GM19372 (cell line): ENCODE measurements at regions not wholly inside any gene's neighbourhood (a gene's known extent, or its start where the extent isn't known, plus 50 kb on each side); places are given as distances from the start of the nearest gene placed in this dataset.
"Not testable (repeated sequence)": the region's sequence is repeated elsewhere in the genome, so short reads cannot be mapped to it uniquely, and the experiment has no call there.

Experiments used
- ATAC-seq: cut with Tn5 transposase; IDR thresholded peaks from one replicate; pipeline ENCODE4 v1.9.1; 2021; ENCODE audit warnings: mild to moderate bottlenecking, low read depth, moderate library complexity; ENCODE audit not compliant: unreplicated experiment

DNA sequence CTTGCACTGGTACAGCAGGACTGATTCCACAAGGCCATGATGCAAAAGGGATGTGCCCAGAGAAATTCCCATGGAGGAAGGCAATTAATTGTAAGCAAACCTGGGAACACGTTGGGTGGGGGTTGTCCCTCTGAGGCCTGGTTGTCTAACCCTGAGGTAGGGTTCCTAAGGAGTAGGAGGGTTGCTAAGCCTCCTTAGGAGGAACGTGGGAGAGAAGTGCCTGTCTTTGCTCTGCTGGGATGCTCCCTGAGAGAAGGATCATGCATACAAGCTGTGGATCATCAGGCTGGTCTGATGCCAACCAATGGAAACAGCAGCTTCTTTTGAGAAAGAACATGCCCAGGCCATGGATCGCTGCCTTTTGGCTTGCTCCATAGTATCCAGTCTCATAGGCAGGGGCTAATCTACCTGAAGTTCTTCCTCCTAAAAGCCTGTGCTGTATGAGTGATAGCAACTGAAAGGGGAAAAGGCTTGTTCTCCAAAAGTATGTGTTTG is 203.7 kb upstream of the NPVF start:
- no peak for ATAC-seq

DNA sequence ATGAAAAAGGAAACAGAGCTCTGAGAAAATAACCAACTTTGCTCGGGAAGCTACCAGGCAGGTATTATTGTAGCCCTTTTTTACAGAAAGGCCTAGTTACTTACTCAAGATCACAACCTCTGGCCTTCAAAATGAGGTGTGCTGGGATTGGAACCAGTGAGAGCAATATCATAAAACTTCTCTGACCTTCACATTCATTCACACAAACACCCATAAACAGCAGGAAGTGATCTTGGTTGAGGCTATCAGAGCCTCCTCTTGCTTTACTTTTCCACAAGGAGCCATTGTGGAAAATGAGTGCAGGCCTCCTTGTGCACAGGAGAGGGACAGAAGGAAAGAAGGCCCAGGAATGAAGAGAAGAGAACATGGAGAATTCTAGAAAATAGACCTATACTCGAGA is 204.5 kb upstream of the NPVF start:
- no peak for ATAC-seq

DNA sequence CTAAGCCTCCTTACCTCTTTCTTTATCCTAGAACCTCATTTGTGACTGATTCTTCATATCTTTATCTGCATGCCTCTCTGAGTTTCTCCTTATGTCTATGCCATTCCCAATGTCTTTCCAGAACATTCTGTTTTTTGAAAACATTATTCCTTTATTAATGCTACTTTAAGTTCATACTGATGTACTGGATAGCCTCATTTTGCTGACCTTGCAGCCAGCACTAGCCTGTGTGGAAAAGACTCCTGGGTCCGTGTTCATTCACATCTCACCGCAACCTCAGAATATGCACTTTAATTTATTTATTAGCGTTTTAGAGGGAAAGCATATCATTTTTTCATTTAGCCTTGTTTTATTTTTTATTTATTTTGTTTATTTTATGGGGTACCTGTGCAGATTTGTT is 208.1 kb upstream of the NPVF start:
- ATAC-seq, result no peak

DNA sequence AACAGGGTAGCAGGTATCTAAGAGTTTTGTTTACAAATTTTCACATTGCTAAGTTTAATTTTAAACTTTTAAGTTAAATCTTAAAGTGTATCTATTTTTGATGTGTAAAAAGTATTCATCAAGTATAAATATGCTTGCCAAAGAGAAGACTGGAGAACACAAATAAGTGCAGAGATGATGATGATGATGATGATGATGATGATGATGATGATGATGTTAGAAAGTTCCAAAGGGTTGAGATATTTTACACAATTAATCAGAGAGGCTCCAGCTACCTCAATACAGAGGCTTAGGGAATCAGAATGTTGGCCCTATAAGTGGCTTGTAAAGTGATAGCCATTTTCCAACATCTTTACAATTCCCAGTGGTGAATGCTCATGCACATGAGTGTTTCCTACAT is 209.0 kb upstream of the NPVF start:
- no peak for ATAC-seq

DNA sequence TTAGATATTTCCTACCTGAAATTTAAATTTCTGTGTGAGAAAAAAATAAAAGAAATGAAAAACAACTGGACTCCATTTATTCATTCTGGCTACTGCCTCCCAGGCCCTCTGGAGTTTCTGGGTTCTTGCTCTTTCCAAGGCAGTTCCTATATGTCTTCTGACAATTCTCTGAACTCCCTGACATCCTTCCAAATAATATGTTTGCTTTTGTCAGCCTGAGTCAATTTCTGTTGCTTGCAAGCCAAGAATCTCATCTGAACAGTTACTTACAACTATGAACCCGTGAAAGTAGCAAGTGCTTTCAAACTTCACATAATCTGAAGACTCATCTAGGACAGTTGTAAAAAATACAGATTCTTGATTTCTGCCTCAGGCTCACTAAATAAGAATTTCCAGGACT is 216.7 kb upstream of the NPVF start:
- ATAC-seq, result no peak

DNA sequence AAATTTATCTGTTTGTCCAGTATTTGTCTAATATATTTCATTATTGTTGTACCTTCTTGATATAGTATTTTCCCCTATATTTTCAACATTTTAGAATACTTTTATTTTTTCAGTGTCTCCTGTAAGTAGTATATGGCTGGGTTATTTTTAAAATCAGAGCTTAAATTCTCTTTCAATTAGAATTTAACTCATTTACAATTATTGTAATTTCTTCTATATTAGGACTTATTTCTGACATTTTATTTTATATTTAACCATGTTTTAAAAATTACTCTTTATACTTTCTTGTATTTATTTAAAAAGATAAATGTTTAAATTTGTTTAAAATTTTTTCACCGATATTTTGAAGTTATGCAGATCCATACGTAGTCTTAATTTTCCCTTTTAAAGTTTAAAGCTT is 220.0 kb upstream of the NPVF start:
- ATAC-seq, result no peak

DNA sequence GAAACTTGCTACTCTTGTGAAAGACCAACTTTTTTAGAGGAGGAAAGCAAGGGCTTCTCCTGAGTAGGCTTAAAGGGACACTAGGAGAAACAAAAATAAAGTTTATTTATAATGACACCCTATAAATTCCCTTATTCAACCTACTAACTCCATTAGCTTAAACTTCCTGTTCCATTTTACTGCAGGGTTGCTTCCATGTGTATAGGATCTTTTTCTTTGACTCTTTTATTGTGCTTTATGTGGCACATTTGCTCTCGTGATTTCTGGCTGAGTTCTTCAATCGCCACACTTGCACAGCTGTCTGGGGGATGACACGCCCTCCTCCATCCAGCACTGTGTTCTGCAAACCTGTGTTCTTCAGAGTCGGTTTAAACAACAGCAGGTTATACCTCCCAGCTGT is 225.7 kb upstream of the NPVF start:
- no peak for ATAC-seq

DNA sequence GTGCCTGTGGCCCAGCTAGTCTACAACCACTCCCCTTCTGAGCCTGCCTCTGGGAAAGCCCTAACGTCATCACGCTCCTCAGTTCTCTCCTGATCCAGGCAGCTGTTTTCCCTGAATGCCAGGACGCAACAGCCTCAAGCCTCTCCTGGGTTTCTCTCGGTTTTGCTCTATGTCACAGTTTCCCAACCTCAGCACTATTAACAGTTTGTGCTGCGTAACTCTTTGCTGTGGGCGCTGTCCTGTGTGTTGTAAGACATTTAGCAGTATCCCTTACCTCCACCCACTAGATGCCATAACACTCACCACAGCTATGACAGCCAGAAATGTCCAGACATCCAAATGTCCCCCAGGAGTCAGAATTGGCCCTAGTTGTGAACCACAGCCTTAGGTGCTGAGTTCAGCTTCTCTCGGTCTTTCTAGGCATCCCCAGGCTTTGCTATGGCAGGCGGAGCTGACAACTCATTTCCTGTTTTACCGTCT is 226.3 kb upstream of the NPVF start:
- no peak for ATAC-seq

DNA sequence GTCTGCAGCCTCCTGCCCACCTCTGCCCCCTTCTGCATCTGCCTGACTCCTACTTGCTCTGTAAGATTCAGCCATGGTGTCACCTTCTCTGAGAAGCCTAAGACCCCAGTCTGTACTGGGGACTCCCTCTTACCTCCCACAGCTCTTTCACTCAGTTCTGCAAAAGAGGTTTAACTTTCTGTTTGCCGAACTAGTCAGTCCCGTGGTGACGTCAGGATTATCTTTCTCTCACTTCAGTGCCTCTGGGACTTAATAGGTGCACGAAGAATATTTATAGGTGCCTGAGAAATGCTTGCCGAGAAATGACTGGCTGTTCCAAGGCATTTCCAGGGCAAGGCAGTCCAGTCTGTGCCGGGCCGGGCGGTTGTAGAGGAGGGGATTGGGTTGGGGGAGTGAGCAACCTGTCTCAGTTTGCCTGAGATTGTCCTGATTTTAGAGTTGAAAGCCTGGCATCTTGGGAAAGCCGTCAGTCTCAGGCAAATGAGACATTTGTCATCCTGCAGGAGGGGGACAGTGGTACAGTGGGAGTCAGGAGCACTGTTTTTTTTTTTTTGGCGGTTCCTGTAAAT is 227.5 kb upstream of the NPVF start:
- no peak for ATAC-seq

DNA sequence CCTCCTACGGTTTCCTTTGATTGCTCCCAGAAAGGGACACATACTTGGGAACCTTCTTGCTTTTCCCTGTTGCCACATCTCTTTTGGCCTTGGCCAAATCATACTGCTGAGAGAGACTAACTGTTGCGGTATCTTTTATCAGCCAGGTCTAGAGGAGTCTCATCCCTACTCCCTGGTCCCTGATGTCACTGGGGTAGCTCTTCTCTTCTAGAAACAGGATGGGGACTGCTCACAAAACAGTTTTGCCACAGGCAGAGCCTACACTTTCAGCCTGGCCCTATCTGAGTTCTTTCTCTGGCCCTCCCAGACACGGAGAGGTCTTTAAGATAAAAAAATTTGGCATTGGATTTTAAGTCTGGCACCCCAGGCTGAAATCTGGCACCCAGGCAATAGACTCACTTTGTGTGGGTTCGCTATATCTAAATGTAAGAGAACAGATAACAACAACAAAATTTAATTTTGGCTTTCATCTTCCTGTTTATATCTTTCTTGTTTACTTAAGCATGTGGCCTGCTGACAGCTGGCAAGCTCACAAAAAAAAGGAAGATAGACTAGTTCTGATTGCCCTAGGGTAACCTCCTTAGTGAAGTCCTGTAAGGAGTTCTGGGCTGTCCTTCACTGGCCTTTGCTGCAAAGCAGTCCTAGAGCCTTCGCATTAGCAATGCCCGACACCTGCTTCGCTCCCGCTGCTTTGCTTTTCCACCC is 228.3 kb upstream of the NPVF start:
- ATAC-seq, result no peak

DNA sequence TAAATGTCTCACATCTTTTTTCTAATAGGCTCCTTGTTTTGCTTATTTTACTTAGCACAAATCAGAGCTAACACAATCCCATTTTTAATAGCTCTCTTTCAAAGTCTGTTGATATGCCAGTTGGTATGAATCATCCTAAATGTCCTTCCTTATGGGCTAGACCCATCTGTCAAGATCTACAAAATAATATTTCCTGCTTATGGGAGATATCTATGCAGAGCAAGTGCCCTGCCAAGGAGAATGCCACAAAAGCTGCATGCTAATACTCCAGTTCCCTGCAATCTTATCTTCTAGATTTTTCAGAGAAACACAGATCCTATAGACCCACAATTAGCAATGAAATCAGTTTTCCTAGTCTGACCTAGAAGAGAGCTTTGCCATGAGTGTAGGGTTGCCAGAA is 230.8 kb upstream of the NPVF start:
- ATAC-seq, result no peak

DNA sequence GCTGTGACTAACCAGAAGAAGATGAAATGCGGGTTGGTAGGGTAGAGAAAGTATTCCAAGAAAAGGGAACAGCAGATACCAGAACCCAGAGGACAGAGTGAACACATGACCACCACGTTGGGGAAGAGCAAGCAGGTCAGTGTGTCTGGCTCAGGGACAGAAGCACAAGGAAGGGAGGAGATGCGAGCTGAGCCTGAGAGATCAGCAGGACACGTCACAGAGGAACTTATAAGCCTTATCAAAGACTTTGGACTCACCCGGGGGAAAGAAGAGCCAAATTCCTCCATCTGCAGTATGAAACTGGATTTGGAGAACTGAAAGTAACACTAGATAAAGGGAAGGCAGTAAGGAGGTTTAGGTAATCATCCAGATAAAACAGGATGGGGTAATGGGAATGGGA is 232.1 kb upstream of the NPVF start:
- ATAC-seq, result no peak

DNA sequence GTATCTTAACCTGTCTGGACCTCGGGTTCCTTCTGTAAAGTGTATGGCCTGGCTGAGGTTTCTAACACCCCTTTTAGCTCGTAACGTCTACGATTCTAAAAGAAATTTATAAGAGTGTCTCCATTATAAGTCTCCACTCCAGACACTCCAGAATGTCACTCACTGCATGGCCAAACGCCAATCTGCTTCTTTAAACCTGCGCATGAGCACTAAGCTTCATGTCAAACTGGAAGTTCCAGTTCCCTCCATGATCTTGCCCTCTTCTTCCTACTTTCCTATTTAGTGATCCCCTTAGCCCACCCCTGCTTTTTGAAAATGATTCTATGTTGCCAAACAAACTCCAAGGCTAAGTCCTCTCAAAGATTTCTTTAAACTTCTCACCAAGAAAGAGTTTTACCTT is 241.4 kb upstream of the NPVF start:
- no peak for ATAC-seq

DNA sequence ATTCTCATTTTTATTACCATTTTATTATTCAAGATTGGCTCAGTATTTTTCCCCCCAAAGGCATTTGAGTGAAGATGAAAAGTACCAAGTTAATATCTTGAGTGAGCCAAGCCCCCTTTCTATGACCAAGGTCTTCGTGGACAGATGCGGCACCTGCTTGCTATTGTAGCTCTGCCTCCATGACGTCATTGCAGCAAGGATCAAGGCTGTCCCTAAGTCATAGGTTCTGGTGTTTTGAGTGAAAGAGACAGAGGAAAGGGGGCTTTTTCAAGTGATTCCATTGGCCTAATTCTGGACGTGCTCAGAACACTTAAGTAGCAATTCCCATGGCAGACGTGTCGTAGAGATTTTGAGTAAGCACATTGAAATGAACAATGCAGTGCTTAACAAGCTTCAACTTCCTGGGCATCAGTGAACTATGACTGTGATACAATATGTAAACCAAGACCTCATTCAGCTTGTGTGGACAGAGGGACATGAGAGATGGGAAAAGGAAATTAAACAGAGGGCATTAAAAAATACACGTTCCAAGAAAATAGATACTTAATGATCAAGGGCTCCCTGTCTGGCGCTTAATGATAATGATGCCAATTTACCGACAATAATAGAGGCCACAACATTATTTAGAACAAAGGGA is 248.7 kb upstream of the NPVF start:
- no peak for ATAC-seq

DNA sequence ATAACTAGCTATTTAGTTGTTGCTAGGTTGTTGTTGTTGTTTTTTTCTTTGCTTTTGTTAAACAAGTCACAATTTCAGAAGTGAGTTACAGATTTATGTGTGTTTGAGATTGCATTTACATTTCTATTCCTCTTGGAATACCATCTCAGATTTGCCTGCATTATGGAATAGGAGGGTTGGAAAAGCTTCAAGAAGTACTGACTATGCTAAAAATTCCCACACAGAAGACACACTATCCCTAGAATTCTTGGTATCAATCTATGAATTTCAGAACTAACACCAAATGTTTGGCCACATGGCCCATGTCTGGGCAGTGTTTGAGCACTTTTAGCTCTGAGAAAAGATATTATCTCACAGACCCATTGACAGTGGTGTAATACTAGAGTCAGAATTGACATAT is 249.9 kb upstream of the NPVF start:
- ATAC-seq, result not testable (repeated sequence)

DNA sequence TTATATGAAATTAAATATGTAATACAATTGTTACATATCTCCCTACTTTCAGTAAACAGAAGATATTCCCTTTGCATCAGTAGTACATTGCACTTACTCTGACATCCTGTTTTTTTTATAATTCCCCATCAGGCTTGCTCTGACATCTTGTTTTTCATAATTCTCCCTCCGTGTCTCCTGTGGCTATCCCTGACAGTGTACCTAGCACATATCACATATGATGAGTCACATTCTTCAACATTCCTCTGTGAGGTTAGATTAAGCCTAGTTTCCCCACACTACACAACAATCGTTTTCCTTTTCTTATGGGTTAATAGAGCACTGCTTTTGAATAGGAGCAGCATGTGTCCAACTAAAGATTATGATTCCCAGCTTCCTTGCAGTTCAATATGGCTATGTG is 250.6 kb upstream of the NPVF start:
- ATAC-seq, result no peak

DNA sequence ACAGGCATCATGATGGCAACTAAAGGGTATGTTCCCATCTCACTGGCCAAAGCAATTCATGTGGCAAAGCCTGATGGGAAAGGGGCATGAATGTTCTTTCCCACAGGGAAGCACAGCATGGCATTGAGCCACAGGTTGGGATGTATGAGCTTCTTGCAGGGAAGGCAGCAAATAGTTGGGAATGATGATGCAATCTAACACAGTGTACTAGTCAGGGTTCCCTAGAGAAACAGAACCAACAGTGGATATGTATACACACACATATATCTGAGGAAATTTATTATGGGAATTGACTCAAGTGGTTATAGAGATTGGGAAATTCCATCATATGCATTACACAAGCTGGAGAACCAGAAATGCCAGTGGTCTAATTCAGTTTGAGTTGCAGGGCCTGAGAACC is 253.6 kb upstream of the NPVF start:
- ATAC-seq, result no peak

DNA sequence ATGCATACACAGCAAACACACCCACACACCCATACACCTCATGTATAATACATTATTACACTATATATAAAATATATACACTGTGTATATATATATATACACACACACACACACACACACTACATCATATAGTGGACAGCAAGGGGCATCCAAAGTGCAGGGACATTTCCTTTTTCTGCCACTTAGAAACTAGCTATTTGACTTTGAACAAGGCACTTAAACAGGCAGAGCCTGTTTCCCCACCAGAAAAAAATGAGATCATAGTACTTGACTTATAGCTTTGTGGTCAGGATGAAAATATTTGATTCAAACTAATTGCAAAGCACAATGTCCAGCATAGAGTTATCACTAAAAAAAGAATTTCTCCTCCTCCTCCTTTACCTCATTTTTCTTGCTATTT is 254.3 kb upstream of the NPVF start:
- ATAC-seq, result no peak

DNA sequence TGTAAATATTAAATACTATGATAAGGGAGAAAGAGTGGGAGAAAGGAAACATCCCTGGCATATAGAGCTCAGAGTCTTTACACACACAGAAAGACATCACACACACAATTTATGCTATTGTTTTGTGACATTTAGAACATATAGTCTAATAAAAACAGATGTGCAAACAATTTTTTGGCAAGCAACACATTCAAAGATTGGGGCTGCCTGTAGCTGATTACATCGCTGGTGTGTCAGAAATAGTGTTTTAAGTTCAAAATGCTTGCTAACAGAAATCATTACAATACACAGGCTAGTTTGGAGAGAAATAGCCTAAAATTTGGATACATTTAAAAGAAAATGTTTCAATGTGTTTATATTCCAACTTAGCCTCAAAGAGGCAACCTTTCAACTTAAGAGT is 256.7 kb upstream of the NPVF start:
- no peak for ATAC-seq

DNA sequence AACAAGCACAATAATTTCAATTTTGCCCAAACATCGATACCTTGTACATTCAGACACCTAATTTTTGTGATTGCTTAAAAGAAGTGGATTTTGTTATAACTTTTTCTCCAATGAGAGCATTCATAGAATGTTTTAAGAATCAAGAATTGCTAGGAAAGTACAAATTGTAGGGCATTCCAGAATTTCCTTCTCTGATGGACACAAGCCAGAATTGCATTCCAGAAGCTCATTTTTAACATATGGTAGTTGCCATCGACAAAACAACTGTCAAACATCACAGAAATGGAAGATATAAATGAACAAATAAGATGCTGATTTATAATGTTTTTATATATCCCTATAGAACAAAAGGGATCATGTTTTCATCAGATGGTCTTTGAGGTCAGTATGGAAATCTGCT is 258.4 kb upstream of the NPVF start:
- no peak for ATAC-seq

DNA sequence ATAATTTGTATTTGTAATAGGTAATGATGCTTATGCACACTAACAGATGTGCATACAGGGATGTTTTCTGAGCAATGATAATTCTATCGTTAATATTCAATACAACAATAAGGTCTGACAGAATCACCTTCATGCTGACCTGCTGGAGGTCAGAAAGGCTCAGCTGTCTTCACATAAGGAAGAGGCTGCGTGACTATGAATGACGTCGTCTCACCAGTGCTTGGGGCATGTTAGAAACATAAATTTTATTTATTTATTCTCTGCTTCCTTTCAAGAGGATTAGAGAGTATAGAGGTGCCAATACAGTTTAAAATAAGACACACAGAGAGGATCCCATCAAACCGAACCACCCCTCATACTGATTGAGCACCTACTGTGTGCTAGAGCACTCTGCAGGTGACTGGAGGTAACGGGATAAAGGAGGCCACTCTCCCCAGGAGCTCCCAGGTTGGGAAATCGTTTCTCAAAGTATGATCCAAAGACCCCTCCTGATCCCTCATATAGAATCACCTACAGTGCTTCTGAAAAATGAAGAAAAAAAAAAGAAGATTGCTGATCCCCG is 265.6 kb upstream of the NPVF start:
- no peak for ATAC-seq

DNA sequence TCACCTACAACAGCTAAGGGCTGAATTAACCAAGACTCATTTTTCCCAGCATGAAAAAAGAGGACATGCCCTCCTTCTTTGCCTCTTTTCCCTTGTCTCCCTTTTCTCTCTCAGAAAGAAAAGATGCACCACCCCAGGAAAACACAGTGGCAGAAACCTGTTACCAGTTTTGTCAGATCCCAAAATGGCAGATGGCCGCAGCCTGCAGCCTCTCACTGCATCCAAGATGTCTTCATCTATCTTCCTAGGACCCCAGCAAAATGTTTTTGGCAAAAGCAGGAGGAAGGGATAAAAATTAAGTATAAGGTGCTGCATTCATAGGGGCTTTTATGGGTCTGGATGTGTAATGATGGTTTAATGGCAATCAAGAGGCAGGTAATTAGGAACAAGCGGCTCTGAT is 266.6 kb upstream of the NPVF start:
- ATAC-seq, result no peak
